HCT116 (cell line): ENCODE measurements at regions not wholly inside any gene's neighbourhood (a gene's known extent, or its start where the extent isn't known, plus 50 kb on each side); places are given as distances from the start of the nearest gene placed in this dataset.

ENCODE experiments used
- ATAC-seq: fragments of 200-7000 bp; cut with Tn5 transposase; 2 replicates; pipeline ENCODE4 v1.9.1; 2020; ENCODE audit warnings: mild to moderate bottlenecking, moderate library complexity
- BruUV-seq: library from RNA; stranded (reverse); fragments of 400-500 nt; replicated peaks from 2 replicates; lab custom pipeline; 2021; lab: Mats Ljungman, UMichigan
- CTCF ChIA-PET: fragments of 300-600 bp; sonication (Branson Sonifier 250); formaldehyde crosslinking; loops from one replicate; lab custom pipeline; 2021; ENCODE audit warnings: antibody characterized with exemption; lab: Charles Lee
- POLR2A ChIA-PET: fragments of 300-600, 350-600 bp; sonication (Branson Sonifier 250); formaldehyde crosslinking; loops from one replicate; lab custom pipeline; 2021; ENCODE audit warnings: antibody characterized with exemption; lab: Charles Lee
- RAD21 ChIA-PET, 2 experiments: fragments of 300-600 bp; sonication (Branson Sonifier 250); formaldehyde crosslinking; loops; one replicate each; lab custom pipeline; 2023; ENCODE audit warnings: low total read pairs in 2 of 2; ENCODE audit not compliant: uncharacterized antibody in 2 of 2, unreplicated experiment in 2 of 2, low non-redundant PET in 1 of 2; lab: Charles Lee
- DNase-seq: peaks from one replicate; pipeline ENCODE4 v3.0.0-alpha.2; 2010; ENCODE audit warnings: low read depth, low spot score
- H2AFZ ChIP-seq: fragments of 200-600 bp; shearing (Covaris generic), sonication (generic); 2 replicates; pipeline ENCODE4 v1.6.1; 2017; ENCODE audit warnings: low read depth, mixed run types, mixed read lengths, antibody characterized with exemption, low read length; ENCODE audit not compliant: poor library complexity, severe bottlenecking
- H3K27ac ChIP-seq: 2 replicates; pipeline ENCODE4 v1.5.1; 2012; ENCODE audit warnings: low read depth, low read length
- H3K27me3 ChIP-seq: fragments of 200-600 bp; sonication (generic); 2 replicates; pipeline ENCODE4 v1.6.1; 2016; ENCODE audit warnings: mixed run types, low read length, mixed read lengths; ENCODE audit not compliant: insufficient read depth
- H3K36me3 ChIP-seq, 2 experiments: fragments of 200-500 bp in 1 of 2; fragments of 200-600 bp in 1 of 2; sonication (Bioruptor generic) in 1 of 2; sonication (generic) in 1 of 2; 2 replicates each; pipeline versions ENCODE4 v1.5.1 to v1.6.1; 2014 to 2016; ENCODE audit warnings: low read length in 2 of 2, inconsistent platforms in 1 of 2, mixed read lengths in 1 of 2, mixed run types in 1 of 2; ENCODE audit not compliant: insufficient read depth in 2 of 2, control insufficient read depth in 1 of 2
- H3K4me1 ChIP-seq, 2 experiments: fragments of 200-600 bp in 1 of 2; sonication (generic) in 1 of 2; 2 replicates each; pipeline versions ENCODE4 v1.5.1 to v1.6.1; 2012 to 2017; ENCODE audit warnings: low read length in 2 of 2, inconsistent platforms in 1 of 2, mild to moderate bottlenecking in 1 of 2, mixed read lengths in 1 of 2, mixed run types in 1 of 2, moderate library complexity in 1 of 2; ENCODE audit not compliant: insufficient read depth in 2 of 2, control insufficient read depth in 1 of 2
- H3K4me2 ChIP-seq: fragments of 200-600 bp; sonication (generic); 2 replicates; pipeline ENCODE4 v1.6.1; 2017; ENCODE audit warnings: mixed run types, low read length, mixed read lengths
- H3K4me3 ChIP-seq, 2 experiments: fragments of 200-600 bp in 1 of 2; sonication (generic) in 1 of 2; replicated peaks in 1 of 2; 2 replicates each; pipeline ENCODE4 v1.5.1; 2011 to 2016; ENCODE audit warnings: low read length in 2 of 2, control low read depth in 1 of 2, low read depth in 1 of 2, mild to moderate bottlenecking in 1 of 2, mixed read lengths in 1 of 2, mixed run types in 1 of 2
- H3K79me2 ChIP-seq: fragments of 200-600 bp; sonication (generic); 2 replicates; pipeline ENCODE4 v1.6.1; 2017; ENCODE audit warnings: mild to moderate bottlenecking, mixed run types, low read length, moderate library complexity, mixed read lengths; ENCODE audit not compliant: insufficient read depth
- H3K9ac ChIP-seq: fragments of 200-600 bp; sonication (generic); 2 replicates; pipeline ENCODE4 v1.6.1; 2016; ENCODE audit warnings: low read length, mixed read lengths
- H3K9me2 ChIP-seq: fragments of 200-600 bp; sonication (generic), shearing (Covaris generic); 2 replicates; pipeline ENCODE4 v1.6.1; 2017; ENCODE audit warnings: mixed run types, mild to moderate bottlenecking, moderate library complexity; ENCODE audit not compliant: insufficient read depth
- H3K9me3 ChIP-seq, 2 experiments: fragments of 200-500 bp in 1 of 2; fragments of 200-600 bp in 1 of 2; sonication (Bioruptor generic) in 1 of 2; sonication (generic) in 1 of 2; 2 replicates each; pipeline ENCODE4 v1.6.1; 2014 to 2017; ENCODE audit warnings: low read length in 2 of 2, mixed read lengths in 2 of 2, inconsistent platforms in 1 of 2, low read depth in 1 of 2, mild to moderate bottlenecking in 1 of 2, mixed run types in 1 of 2, moderate library complexity in 1 of 2; ENCODE audit not compliant: control insufficient read depth in 1 of 2, insufficient read depth in 1 of 2
- H4K20me1 ChIP-seq: fragments of 200-600 bp; sonication (generic), shearing (Covaris generic); 2 replicates; pipeline ENCODE4 v1.6.1; 2017; ENCODE audit warnings: mixed run types, mild to moderate bottlenecking, moderate library complexity; ENCODE audit not compliant: insufficient read depth
- CBX3 ChIP-seq: IDR thresholded peaks from 2 replicates; pipeline ENCODE4 v1.6.1; 2012; ENCODE audit warnings: low read depth
- CEBPB ChIP-seq: IDR thresholded peaks from 2 replicates; pipeline ENCODE4 v1.6.1; 2012; ENCODE audit warnings: low read depth
- EGR1 ChIP-seq: IDR thresholded peaks from 2 replicates; pipeline ENCODE4 v1.6.1; 2012; ENCODE audit warnings: low read depth
- ELF1 ChIP-seq: IDR thresholded peaks from 2 replicates; pipeline ENCODE4 v1.6.1; 2012; ENCODE audit warnings: low read depth, borderline replicate concordance
- EZH2 ChIP-seq: fragments of 200-600 bp; sonication (generic); IDR thresholded peaks from 2 replicates; pipeline ENCODE4 v1.6.1; 2017; ENCODE audit warnings: antibody characterized with exemption, mixed run types
- FOSL1 ChIP-seq: IDR thresholded peaks from 2 replicates; pipeline ENCODE4 v1.6.1; 2012; ENCODE audit warnings: low read depth
- JUND ChIP-seq: IDR thresholded peaks from 2 replicates; pipeline ENCODE4 v1.6.1; 2012
- POLR2A ChIP-seq: IDR thresholded peaks from 2 replicates; pipeline ENCODE4 v1.7.0; 2011; ENCODE audit warnings: borderline replicate concordance; ENCODE audit not compliant: insufficient read depth, insufficient read length; ENCODE audit errors: extremely low read depth
- POLR2AphosphoS5 ChIP-seq: IDR thresholded peaks from 2 replicates; pipeline ENCODE4 v1.6.1; 2011; ENCODE audit warnings: mild to moderate bottlenecking, low read depth, low read length, moderate library complexity
- RAD21 ChIP-seq: IDR thresholded peaks from 2 replicates; pipeline ENCODE4 v1.6.1; 2012; ENCODE audit warnings: low read depth, mild to moderate bottlenecking
- SIN3A ChIP-seq: IDR thresholded peaks from 2 replicates; pipeline ENCODE4 v1.6.1; 2012; ENCODE audit warnings: low read depth
- SRF ChIP-seq: IDR thresholded peaks from 2 replicates; pipeline ENCODE4 v1.6.1; 2012; ENCODE audit warnings: low read depth
- ZFX ChIP-seq: fragments of 450-650 bp; IDR thresholded peaks from 2 replicates; pipeline ENCODE4 v1.6.1; 2017
- intact Hi-C: fragments of 100-400 bp; cut with micrococcal nuclease; formaldehyde crosslinking; loops from 2 replicates; pipeline ENCODE4 v1.10.0; 2022
- TF ChIP-seq, protein P1 (sequence below), 3 experiments: fragments of 200-600 bp in 1 of 3; sonication (generic) in 1 of 3; IDR thresholded peaks in 2 of 3; conservative IDR thresholded peaks in 1 of 3; 2 replicates each; pipeline ENCODE4 v1.5.1; 2012 to 2017; ENCODE audit warnings: low read depth in 2 of 3, low read length in 2 of 3, antibody characterized with exemption in 1 of 3, borderline replicate concordance in 1 of 3, control low read depth in 1 of 3, mild to moderate bottlenecking in 1 of 3, mixed read lengths in 1 of 3, mixed run types in 1 of 3, moderate library complexity in 1 of 3; ENCODE audit not compliant: insufficient read depth in 1 of 3
- TF ChIP-seq, protein P2 (sequence below): IDR thresholded peaks from 2 replicates; pipeline ENCODE4 v1.6.1; 2012
- TF ChIP-seq, protein P3 (sequence below): IDR thresholded peaks from 2 replicates; pipeline ENCODE4 v1.6.1; 2012
- TF ChIP-seq, protein P4 (sequence below): IDR thresholded peaks from 2 replicates; pipeline ENCODE4 v1.6.1; 2011; ENCODE audit warnings: mild to moderate bottlenecking, low read length, moderate library complexity; ENCODE audit not compliant: insufficient replicate concordance; ENCODE audit errors: extremely low read depth

DNA sequence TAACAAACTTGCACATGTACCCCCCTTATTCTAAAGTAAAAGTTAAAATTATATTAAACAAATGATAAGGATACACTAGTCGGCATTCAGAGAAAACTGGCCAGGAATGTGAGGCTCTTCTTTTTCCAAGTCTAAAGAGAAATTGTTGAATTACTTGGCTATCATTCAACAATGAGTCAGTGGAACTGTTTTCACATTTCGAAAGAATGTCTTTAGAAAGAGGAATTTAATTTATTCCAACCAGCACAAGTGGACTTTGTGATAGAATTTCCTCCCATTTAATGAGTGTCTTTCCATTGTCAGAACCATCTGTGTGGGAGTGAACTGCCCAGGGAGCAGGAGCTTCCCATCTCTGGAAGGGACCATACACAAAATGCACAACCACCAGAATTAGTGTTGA, 792.2 kb downstream of the EPHA4 start:
- no peak overlapping the region for H3K27ac ChIP-seq
- no peak for DNase-seq
- intact Hi-C loops: no loop called here
- no peak overlapping the region for H3K9ac ChIP-seq
- H3K79me2 ChIP-seq: no peaks in the 10 kb centered on the region
- CTCF ChIA-PET: no interaction called here
- RAD21 ChIA-PET: no interaction called here
- H3K36me3 ChIP-seq: no peaks in the 10 kb centered on the region
- no peak overlapping the region for H3K4me3 ChIP-seq
- H3K9me3 ChIP-seq: no peaks in the 10 kb centered on the region
- BruUV-seq: no TSS peak
- H2AFZ ChIP-seq: no peak overlapping the region
- H4K20me1 ChIP-seq: no peaks in the 10 kb centered on the region
- POLR2A ChIA-PET: no interaction called here
- ATAC-seq: no peak
- TF ChIP-seq, protein P1, sequence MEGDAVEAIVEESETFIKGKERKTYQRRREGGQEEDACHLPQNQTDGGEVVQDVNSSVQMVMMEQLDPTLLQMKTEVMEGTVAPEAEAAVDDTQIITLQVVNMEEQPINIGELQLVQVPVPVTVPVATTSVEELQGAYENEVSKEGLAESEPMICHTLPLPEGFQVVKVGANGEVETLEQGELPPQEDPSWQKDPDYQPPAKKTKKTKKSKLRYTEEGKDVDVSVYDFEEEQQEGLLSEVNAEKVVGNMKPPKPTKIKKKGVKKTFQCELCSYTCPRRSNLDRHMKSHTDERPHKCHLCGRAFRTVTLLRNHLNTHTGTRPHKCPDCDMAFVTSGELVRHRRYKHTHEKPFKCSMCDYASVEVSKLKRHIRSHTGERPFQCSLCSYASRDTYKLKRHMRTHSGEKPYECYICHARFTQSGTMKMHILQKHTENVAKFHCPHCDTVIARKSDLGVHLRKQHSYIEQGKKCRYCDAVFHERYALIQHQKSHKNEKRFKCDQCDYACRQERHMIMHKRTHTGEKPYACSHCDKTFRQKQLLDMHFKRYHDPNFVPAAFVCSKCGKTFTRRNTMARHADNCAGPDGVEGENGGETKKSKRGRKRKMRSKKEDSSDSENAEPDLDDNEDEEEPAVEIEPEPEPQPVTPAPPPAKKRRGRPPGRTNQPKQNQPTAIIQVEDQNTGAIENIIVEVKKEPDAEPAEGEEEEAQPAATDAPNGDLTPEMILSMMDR (IDR thresholded peaks at IDR 0.05 in 2 of 3, conservative IDR thresholded peaks at IDR 0.05 in 1 of 3; ENCODE audit: borderline replicate concordance in 1 of 3, insufficient read depth in 1 of 3, low read depth in 2 of 3, low read length in 2 of 3): no peak
- TF ChIP-seq, protein P2, sequence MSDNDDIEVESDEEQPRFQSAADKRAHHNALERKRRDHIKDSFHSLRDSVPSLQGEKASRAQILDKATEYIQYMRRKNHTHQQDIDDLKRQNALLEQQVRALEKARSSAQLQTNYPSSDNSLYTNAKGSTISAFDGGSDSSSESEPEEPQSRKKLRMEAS: no peak
- TF ChIP-seq FOSL1 (no peak), CEBPB (no peak), EZH2 (no peak), CBX3 (no peak), POLR2AphosphoS5 (no peak), JUND (no peak), SIN3A (no peak), SRF (no peak), ELF1 (no peak), POLR2A (no peak), EGR1 (no peak), ZFX (no peak), RAD21 (no peak)
- TF ChIP-seq, protein P3, sequence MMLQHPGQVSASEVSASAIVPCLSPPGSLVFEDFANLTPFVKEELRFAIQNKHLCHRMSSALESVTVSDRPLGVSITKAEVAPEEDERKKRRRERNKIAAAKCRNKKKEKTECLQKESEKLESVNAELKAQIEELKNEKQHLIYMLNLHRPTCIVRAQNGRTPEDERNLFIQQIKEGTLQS: no peak
- TF ChIP-seq, protein P4, sequence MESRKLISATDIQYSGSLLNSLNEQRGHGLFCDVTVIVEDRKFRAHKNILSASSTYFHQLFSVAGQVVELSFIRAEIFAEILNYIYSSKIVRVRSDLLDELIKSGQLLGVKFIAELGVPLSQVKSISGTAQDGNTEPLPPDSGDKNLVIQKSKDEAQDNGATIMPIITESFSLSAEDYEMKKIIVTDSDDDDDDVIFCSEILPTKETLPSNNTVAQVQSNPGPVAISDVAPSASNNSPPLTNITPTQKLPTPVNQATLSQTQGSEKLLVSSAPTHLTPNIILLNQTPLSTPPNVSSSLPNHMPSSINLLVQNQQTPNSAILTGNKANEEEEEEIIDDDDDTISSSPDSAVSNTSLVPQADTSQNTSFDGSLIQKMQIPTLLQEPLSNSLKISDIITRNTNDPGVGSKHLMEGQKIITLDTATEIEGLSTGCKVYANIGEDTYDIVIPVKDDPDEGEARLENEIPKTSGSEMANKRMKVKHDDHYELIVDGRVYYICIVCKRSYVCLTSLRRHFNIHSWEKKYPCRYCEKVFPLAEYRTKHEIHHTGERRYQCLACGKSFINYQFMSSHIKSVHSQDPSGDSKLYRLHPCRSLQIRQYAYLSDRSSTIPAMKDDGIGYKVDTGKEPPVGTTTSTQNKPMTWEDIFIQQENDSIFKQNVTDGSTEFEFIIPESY: no peak
- TF ChIP-seq, all 23 proteins: peak for 0
- no peaks in the 10 kb centered on the region for H3K9me2 ChIP-seq
- no peaks in the 10 kb centered on the region for H3K27me3 ChIP-seq
- no peaks in the 10 kb centered on the region for H3K4me1 ChIP-seq
- no peak overlapping the region for H3K4me2 ChIP-seq
